Testis (tissue), 2 donors: ENCODE measurements at regions not wholly inside any gene's neighbourhood (a gene's known extent, or its start where the extent isn't known, plus 50 kb on each side); places are given as distances from the start of the nearest gene placed in this dataset.

Experiments
- CTCF ChIP-seq, 3 experiments: fragments of 450-650 bp in 2 of 3; fragments of 200-600 bp in 1 of 3; sonication (generic) in 1 of 3; IDR thresholded peaks; one replicate each; pipeline ENCODE4 v1.5.1; 2016 to 2019; ENCODE audit warnings: antibody characterized with exemption in 3 of 3, mild to moderate bottlenecking in 2 of 3, moderate library complexity in 1 of 3
- POLR2A ChIP-seq: fragments of 450-650 bp; IDR thresholded peaks from one replicate; pipeline ENCODE4 v1.6.1; 2017; ENCODE audit warnings: antibody characterized with exemption, mild to moderate bottlenecking, moderate library complexity

DNA sequence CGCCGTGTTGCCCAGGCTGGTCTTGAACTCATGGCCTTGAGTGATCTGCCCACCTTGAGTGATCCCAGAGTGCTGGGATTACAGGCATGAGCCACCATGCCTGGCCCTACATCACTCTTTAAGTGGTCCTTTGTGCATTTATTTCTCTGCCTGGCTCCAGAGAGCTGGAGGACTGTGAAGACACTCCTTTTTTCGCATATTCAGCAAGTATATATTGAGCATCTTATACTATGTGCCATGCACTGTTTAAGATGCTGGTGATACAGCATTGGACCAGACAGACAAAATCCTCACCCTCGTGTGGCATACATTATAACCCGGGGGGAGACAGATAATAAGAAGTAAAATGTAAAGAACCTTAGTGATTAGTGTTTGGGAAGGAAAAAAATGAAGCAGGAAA lies 66.8 kb upstream of the NPAS1 start:
- TF ChIP-seq CTCF (IDR thresholded peaks at IDR 0.05) (no peak), POLR2A (no peak)
